ENCODE measurements at regions not wholly inside any gene's neighbourhood (a gene's known extent, or its start where the extent isn't known, plus 50 kb on each side); places are given as distances from the start of the nearest gene placed in this dataset.

DNA sequence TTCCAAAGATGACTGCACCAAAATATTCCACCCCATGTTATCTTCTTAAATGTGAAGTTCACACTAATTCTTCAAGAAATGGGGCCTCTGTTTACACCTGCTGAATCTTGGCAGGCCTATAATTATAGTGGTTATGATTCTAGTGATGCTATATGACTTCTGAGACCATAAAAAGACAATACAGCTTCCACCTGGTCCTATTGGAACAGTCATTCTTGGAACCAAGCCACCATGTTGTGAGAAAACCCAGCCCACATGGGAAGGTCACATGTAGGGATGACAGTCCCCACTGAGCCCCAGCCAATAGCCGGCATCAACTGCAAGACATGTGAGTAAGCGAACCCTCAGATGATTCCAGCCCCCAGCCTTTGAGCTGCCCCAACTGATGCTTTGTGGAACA, 587.5 kb downstream of the MID1IP1 start:
- H3K27ac ChIP-seq (ENCODE audit: insufficient read length, low read depth, low read length): no peak overlapping the region
- 0 out of 4 replicates have a peak, but pooled peaks cover 0 to 3% of the 10 kb centered on the region in 2 experiments for H3K4me1 Mint-ChIP-seq
- no peak overlapping the region for H2BK120ac ChIP-seq (ENCODE audit: low read depth, low read length, poor library complexity, severe bottlenecking)
- H3K79me1 ChIP-seq (ENCODE audit: insufficient read depth, low read depth, low read length, poor library complexity, severe bottlenecking): no peaks in the 10 kb centered on the region
- no peaks in the 10 kb centered on the region for H4K20me1 ChIP-seq (ENCODE audit: control insufficient read depth, insufficient read depth, insufficient read length)
- H3T11ph ChIP-seq (ENCODE audit: low read length): no peak overlapping the region
- H3K9me3 ChIP-seq (ENCODE audit: control insufficient read depth, low read depth, low read length): no peaks in the 10 kb centered on the region
- no peaks in the 10 kb centered on the region for H3K23me2 ChIP-seq (ENCODE audit: insufficient read length, low read depth, low read length, poor library complexity, severe bottlenecking)
- no peak overlapping the region for H2BK15ac ChIP-seq (ENCODE audit: low read depth, low read length)
- H3K18ac ChIP-seq (ENCODE audit: insufficient read length, low read depth, low read length): no peak overlapping the region
- no peak overlapping the region for H2AK5ac ChIP-seq (ENCODE audit: insufficient read length, low read length)
- H3K4ac ChIP-seq (ENCODE audit: low read depth, low read length): no peak overlapping the region
- no peak overlapping the region for H2BK20ac ChIP-seq (ENCODE audit: low read depth, low read length, poor library complexity, severe bottlenecking)
- H3K79me2 ChIP-seq (ENCODE audit: insufficient read depth, low read length): no peaks in the 10 kb centered on the region
- no CpG with 5 or more reads among the region's 2 CpGs for WGBS (ENCODE audit: extremely low coverage, insufficient read length, low lambda C conversion rate)
- H3K23ac ChIP-seq (ENCODE audit: insufficient read length, low read depth, low read length): no peak overlapping the region
- H3K4me3 Mint-ChIP-seq: no peak overlapping the region
- H3K14ac ChIP-seq (ENCODE audit: insufficient read depth, low read length): no peak overlapping the region
- H3K9me3 Mint-ChIP-seq: peaks cover 69 to 71% of the 10 kb centered on the region in 2 experiments
- no peak overlapping the region for H4K91ac ChIP-seq (ENCODE audit: insufficient read length, low read depth, low read length)
- no peak overlapping the region for H3K4me2 ChIP-seq (ENCODE audit: insufficient read depth, insufficient read length, low read length)
- no peak overlapping the region for H2BK12ac ChIP-seq (ENCODE audit: insufficient read length, low read depth, low read length)
- DNase-seq: no peak
- no peaks in the 10 kb centered on the region; a peak in 2 of 7 replicates for H3K36me3 Mint-ChIP-seq (ENCODE audit: insufficient read depth in 1 of 3, low read depth in 3 of 3)
- H3K4me1 ChIP-seq (ENCODE audit: insufficient read depth, low read length): no peaks in the 10 kb centered on the region
- H2AFZ ChIP-seq (ENCODE audit: low read length): no peak overlapping the region
- no peak overlapping the region for H4K5ac ChIP-seq (ENCODE audit: insufficient read length, low read depth, low read length)
- TF ChIP-seq, protein P1, sequence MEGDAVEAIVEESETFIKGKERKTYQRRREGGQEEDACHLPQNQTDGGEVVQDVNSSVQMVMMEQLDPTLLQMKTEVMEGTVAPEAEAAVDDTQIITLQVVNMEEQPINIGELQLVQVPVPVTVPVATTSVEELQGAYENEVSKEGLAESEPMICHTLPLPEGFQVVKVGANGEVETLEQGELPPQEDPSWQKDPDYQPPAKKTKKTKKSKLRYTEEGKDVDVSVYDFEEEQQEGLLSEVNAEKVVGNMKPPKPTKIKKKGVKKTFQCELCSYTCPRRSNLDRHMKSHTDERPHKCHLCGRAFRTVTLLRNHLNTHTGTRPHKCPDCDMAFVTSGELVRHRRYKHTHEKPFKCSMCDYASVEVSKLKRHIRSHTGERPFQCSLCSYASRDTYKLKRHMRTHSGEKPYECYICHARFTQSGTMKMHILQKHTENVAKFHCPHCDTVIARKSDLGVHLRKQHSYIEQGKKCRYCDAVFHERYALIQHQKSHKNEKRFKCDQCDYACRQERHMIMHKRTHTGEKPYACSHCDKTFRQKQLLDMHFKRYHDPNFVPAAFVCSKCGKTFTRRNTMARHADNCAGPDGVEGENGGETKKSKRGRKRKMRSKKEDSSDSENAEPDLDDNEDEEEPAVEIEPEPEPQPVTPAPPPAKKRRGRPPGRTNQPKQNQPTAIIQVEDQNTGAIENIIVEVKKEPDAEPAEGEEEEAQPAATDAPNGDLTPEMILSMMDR (conservative IDR thresholded peaks at IDR 0.05): no peak
- no peak overlapping the region for H3K9ac ChIP-seq (ENCODE audit: extremely low read depth, insufficient read length, low read length)
- no peaks in the 10 kb centered on the region; the same call in none of the 2 replicates for H3K27me3 Mint-ChIP-seq (ENCODE audit: low read depth)
- H3K27ac Mint-ChIP-seq: no peak overlapping the region
- H2BK5ac ChIP-seq (ENCODE audit: insufficient read length, low read length): no peak overlapping the region
- no peak overlapping the region for H4K8ac ChIP-seq (replicated peaks; ENCODE audit: insufficient read length, low read depth, low read length)
- H3K56ac ChIP-seq (ENCODE audit: insufficient read length, low read depth, low read length): no peak overlapping the region
- no peaks in the 10 kb centered on the region for H3K27me3 ChIP-seq (ENCODE audit: insufficient read depth, low read length)

Measured in H9 (cell line).